SU-DHL-6 (cell line): ENCODE measurements at regions not wholly inside any gene's neighbourhood (a gene's known extent, or its start where the extent isn't known, plus 50 kb on each side); places are given as distances from the start of the nearest gene placed in this dataset.
"Not testable (repeated sequence)": the region's sequence is repeated elsewhere in the genome, so short reads cannot be mapped to it uniquely, and the experiment has no call there.

ENCODE experiments used
- H2AFZ ChIP-seq: fragments of 200-600 bp; sonication (generic); 2 replicates; pipeline ENCODE4 v1.6.1; 2014; ENCODE audit warnings: low read depth, mild to moderate bottlenecking, moderate library complexity, mixed read lengths, antibody characterized with exemption, low read length; ENCODE audit not compliant: severe bottlenecking
- H3F3A ChIP-seq: fragments of 200-600 bp; shearing (Covaris generic); 2 replicates; pipeline ENCODE4 v1.6.0; 2016; ENCODE audit warnings: antibody characterized with exemption, mild to moderate bottlenecking; ENCODE audit not compliant: insufficient read depth
- H3K27ac ChIP-seq: fragments of 200-600 bp; sonication (generic); 2 replicates; pipeline ENCODE4 v1.5.1; 2016; ENCODE audit warnings: low read depth, mild to moderate bottlenecking, low read length, moderate library complexity, mixed read lengths
- H3K27me3 ChIP-seq: fragments of 200-600 bp; sonication (generic), shearing (Covaris generic); 2 replicates; pipeline ENCODE4 v1.6.0; 2014; ENCODE audit warnings: mild to moderate bottlenecking, low read length
- H3K36me3 ChIP-seq: fragments of 200-600 bp; sonication (generic); 2 replicates; pipeline ENCODE4 v1.6.1; 2014; ENCODE audit warnings: mild to moderate bottlenecking, low read length, mixed read lengths
- H3K4me2 ChIP-seq: fragments of 300-600, 200-600 bp; shearing (Covaris generic), sonication (generic); 2 replicates; pipeline ENCODE4 v1.6.0; 2014; ENCODE audit warnings: low read length, low read depth, mild to moderate bottlenecking; ENCODE audit not compliant: poor library complexity, severe bottlenecking
- H3K4me3 ChIP-seq: fragments of 200-600 bp; sonication (generic); 2 replicates; pipeline ENCODE4 v1.5.1; 2014; ENCODE audit warnings: antibody characterized with exemption, low read length, mild to moderate bottlenecking, mixed read lengths; ENCODE audit not compliant: insufficient read depth, poor library complexity, severe bottlenecking
- H3K79me2 ChIP-seq: fragments of 200-600 bp; sonication (generic); 2 replicates; pipeline ENCODE4 v1.6.1; 2014; ENCODE audit warnings: mild to moderate bottlenecking, low read length, moderate library complexity; ENCODE audit not compliant: insufficient read depth
- H3K9ac ChIP-seq: fragments of 200-600 bp; sonication (generic); 2 replicates; pipeline ENCODE4 v1.7.0; 2014; ENCODE audit warnings: mild to moderate bottlenecking, low read length
- H3K9me2 ChIP-seq: fragments of 200-600 bp; sonication (generic); replicated peaks from 2 replicates; pipeline ENCODE4 v1.6.1; 2014; ENCODE audit warnings: low read length; ENCODE audit not compliant: insufficient read depth
- H3K9me3 ChIP-seq: fragments of 200-600 bp; sonication (generic); 2 replicates; pipeline ENCODE4 v1.6.1; 2014; ENCODE audit warnings: low read length, mixed read lengths; ENCODE audit not compliant: insufficient read depth
- H4K20me1 ChIP-seq: fragments of 200-600 bp; sonication (generic); 2 replicates; pipeline ENCODE4 v1.6.1; 2014; ENCODE audit warnings: low read depth, mild to moderate bottlenecking, antibody characterized with exemption, low read length, moderate library complexity, mixed read lengths
- EZH2phosphoT487 ChIP-seq: fragments of 200-600 bp; sonication (generic), shearing (Covaris generic); conservative IDR thresholded peaks from 2 replicates; pipeline ENCODE4 v1.6.1; 2018; ENCODE audit warnings: mild to moderate bottlenecking, antibody characterized with exemption, low read length, moderate library complexity, mixed read lengths
- TF ChIP-seq, protein P1 (sequence below): fragments of 200-600 bp; sonication (generic); IDR thresholded peaks from one replicate; pipeline ENCODE4 v1.5.1; 2017; ENCODE audit warnings: antibody characterized with exemption, mild to moderate bottlenecking, low read length, moderate library complexity; ENCODE audit not compliant: insufficient read depth, poor library complexity, severe bottlenecking

DNA sequence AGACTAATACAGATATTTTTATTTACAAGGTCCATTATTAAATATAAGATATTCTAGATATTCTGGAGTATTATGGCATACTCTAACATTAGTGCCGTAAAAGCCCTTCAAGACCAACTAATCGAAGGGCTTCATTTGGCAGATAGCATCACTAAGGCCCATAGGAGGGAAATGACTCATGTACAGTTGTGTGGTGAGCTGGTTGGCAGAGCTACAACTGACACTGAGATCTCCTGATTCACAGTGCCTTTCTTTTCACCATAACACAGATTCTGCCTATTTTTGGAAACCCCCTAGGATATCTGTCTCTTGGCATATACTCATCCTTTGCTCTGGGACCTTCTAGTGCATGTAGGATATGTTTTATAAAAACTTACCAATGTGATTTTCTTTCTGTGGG is 201.7 kb upstream of the AFF2 start:
- H3K4me3 ChIP-seq = no peak overlapping the region
- H3K27me3 ChIP-seq = no peaks in the 10 kb centered on the region
- no peak overlapping the region for H3K9ac ChIP-seq
- H3K4me2 ChIP-seq = no peak overlapping the region
- no peaks in the 10 kb centered on the region for H3K9me3 ChIP-seq
- no peaks in the 10 kb centered on the region for H4K20me1 ChIP-seq
- H3K79me2 ChIP-seq = no peaks in the 10 kb centered on the region
- H2AFZ ChIP-seq = no peak overlapping the region
- H3K9me2 ChIP-seq = no peaks in the 10 kb centered on the region
- no peaks in the 10 kb centered on the region for H3K36me3 ChIP-seq
- no peak for TF ChIP-seq EZH2phosphoT487
- TF ChIP-seq, protein P1, sequence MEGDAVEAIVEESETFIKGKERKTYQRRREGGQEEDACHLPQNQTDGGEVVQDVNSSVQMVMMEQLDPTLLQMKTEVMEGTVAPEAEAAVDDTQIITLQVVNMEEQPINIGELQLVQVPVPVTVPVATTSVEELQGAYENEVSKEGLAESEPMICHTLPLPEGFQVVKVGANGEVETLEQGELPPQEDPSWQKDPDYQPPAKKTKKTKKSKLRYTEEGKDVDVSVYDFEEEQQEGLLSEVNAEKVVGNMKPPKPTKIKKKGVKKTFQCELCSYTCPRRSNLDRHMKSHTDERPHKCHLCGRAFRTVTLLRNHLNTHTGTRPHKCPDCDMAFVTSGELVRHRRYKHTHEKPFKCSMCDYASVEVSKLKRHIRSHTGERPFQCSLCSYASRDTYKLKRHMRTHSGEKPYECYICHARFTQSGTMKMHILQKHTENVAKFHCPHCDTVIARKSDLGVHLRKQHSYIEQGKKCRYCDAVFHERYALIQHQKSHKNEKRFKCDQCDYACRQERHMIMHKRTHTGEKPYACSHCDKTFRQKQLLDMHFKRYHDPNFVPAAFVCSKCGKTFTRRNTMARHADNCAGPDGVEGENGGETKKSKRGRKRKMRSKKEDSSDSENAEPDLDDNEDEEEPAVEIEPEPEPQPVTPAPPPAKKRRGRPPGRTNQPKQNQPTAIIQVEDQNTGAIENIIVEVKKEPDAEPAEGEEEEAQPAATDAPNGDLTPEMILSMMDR = no peak
- no peak overlapping the region for H3K27ac ChIP-seq
- H3F3A ChIP-seq = no peaks in the 10 kb centered on the region

DNA sequence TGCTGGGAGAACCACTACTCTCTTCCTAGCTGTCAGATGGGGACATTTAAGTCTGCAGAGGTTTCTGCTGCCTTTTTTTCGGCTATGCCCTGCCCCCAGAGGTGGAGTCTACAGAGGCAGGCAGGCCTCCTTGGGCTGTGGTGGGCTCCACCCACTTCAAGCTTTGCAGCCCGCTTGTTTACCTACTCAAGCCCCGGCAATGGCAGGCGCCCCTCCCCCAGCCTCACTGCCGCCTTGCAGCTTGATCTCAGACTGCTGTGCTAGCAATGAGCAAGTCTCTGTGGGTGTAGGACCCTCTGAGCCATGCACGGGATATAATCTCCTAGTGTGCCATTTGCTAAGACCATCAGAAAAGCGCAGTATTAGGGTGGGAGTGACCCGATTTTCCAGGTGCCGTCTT is 195.2 kb upstream of the AFF2 start:
- H3K36me3 ChIP-seq, H2AFZ ChIP-seq, H4K20me1 ChIP-seq, H3K9me2 ChIP-seq, H3K4me3 ChIP-seq, H3F3A ChIP-seq, H3K9me3 ChIP-seq, H3K4me2 ChIP-seq, H3K27ac ChIP-seq, H3K27me3 ChIP-seq, H3K79me2 ChIP-seq, H3K9ac ChIP-seq: not testable (repeated sequence)

DNA sequence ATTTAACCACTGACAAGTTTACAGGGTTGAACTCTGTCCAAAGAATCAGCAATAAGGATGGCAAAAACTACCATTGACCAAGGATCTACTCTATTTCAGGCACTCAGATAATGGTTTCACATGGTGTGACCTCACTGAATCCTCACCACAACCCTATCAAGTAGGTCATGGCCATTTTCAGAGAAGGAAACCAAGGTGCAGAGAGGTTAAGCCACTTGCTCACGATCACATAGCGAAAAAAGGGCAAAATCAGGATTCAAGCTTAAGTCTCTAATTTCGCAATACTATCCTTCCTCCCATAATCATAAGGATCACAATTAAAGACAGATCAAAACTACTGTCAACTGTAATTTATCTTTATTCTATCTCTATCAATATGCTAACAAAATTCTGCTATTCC is 191.0 kb upstream of the AFF2 start:
- no peak overlapping the region for H3K4me3 ChIP-seq
- H3K27me3 ChIP-seq = no peaks in the 10 kb centered on the region
- TF ChIP-seq, protein P1 = no peak
- no peak for TF ChIP-seq EZH2phosphoT487
- no peak overlapping the region for H3K27ac ChIP-seq
- H3K36me3 ChIP-seq = no peaks in the 10 kb centered on the region
- H2AFZ ChIP-seq = no peak overlapping the region
- no peak overlapping the region for H3K9ac ChIP-seq
- no peaks in the 10 kb centered on the region for H3K9me2 ChIP-seq
- no peaks in the 10 kb centered on the region for H4K20me1 ChIP-seq
- no peak overlapping the region for H3K4me2 ChIP-seq
- H3K79me2 ChIP-seq = no peaks in the 10 kb centered on the region
- no peaks in the 10 kb centered on the region for H3F3A ChIP-seq
- no peaks in the 10 kb centered on the region for H3K9me3 ChIP-seq

DNA sequence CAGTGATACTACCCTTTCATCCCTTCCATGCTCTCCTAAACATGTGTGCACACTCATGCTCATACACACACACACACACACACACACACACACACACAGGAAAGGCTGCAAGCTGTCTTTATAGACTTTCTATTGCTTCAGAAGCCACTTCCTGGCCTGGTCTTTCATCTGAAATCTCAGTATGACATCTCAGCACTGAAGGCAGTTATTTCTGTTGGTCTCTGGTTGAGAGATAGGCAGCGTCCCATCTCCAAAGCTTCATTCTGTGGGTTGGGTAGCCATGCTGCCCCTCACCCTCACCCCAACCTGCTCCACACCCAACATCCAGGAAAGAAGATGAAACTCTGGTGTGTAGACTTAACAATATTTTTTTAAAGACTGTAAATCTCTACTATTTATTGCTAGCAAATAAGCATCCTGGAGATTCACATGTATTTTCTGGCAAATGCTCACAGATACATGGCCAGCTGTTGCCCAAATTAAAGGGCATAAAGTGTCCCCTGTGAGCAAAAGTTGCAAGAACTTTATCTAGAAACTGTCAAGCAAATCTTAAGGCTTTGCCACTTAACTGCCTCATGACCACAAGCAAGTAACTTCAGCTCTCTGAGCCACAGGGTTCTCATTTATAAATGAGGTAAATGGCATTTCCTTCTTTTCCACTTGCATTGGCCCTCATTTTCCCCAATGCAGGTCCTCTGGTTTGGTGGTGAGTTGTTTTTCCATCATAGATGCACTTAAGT is 189.8 kb upstream of the AFF2 start:
- Histone ChIP-seq H3K27me3 (no peaks in the 10 kb centered on the region), H3K4me2 (no peak overlapping the region), H3K36me3 (no peaks in the 10 kb centered on the region), H4K20me1 (no peaks in the 10 kb centered on the region), H3K4me3 (no peak overlapping the region), H3K9ac (no peak overlapping the region), H2AFZ (no peak overlapping the region), H3K9me3 (no peaks in the 10 kb centered on the region), H3F3A (no peaks in the 10 kb centered on the region), H3K9me2 (no peaks in the 10 kb centered on the region), H3K27ac (no peak overlapping the region), H3K79me2 (no peaks in the 10 kb centered on the region)
- TF ChIP-seq EZH2phosphoT487 = no peak
- TF ChIP-seq, protein P1 = no peak
